Stomach (tissue), 8 donors: ENCODE measurements at regions not wholly inside any gene's neighbourhood (a gene's known extent, or its start where the extent isn't known, plus 50 kb on each side); places are given as distances from the start of the nearest gene placed in this dataset.

ENCODE experiments used
- DNase-seq, 2 donors: peaks; one replicate each; pipeline versions ENCODE4 v3.0.0 to v3.0.0-alpha.2; 2013 to 2019
- H3K27ac ChIP-seq, 5 donors: fragments of 200-600 bp in 4 of 5; sonication (generic) in 4 of 5; one replicate each; pipeline ENCODE4 v1.5.1; 2013 to 2019; ENCODE audit warnings: mild to moderate bottlenecking in 1 of 5, moderate library complexity in 1 of 5
- H3K27me3 ChIP-seq, 3 donors: fragments of 200-600 bp; sonication (generic); one replicate each; pipeline ENCODE4 v1.5.1; 2017 to 2019; ENCODE audit warnings: mixed run types in 1 of 3
- H3K36me3 ChIP-seq, 4 donors: fragments of 200-600 bp; sonication (generic); 1 replicate in 3 of 4; 2 replicates in 1 of 4; pipeline ENCODE4 v1.5.1; 2016 to 2019
- H3K4me1 ChIP-seq, 4 donors: fragments of 200-600 bp; sonication (generic); one replicate each; pipeline ENCODE4 v1.5.1; 2016 to 2019
- H3K4me3 ChIP-seq, 4 donors: fragments of 200-600 bp; sonication (generic) in 3 of 4; one replicate each; pipeline ENCODE4 v1.5.1; 2016 to 2019; ENCODE audit warnings: mild to moderate bottlenecking in 1 of 4
- H3K9me3 ChIP-seq, 4 donors: fragments of 200-600 bp; sonication (generic); one replicate each; pipeline ENCODE4 v1.5.1; 2016 to 2019
- CTCF ChIP-seq, 7 experiments: fragments of 450-650 bp in 4 of 7; fragments of 200-600 bp in 3 of 7; sonication (generic) in 3 of 7; IDR thresholded peaks; one replicate each; pipeline ENCODE4 v1.5.1; 2016 to 2019; ENCODE audit warnings: antibody characterized with exemption in 7 of 7, control low read depth in 2 of 7, mild to moderate bottlenecking in 1 of 7
- EP300 ChIP-seq: sonication (generic); formaldehyde crosslinking; IDR thresholded peaks from one replicate; pipeline ENCODE4 v1.6.1; 2017; ENCODE audit warnings: antibody characterized with exemption
- POLR2A ChIP-seq, 4 donors: fragments of 450-650 bp; IDR thresholded peaks; one replicate each; pipeline ENCODE4 v1.6.1; 2016; ENCODE audit warnings: antibody characterized with exemption in 4 of 4, control low read depth in 2 of 4, mild to moderate bottlenecking in 1 of 4, moderate library complexity in 1 of 4
- POLR2AphosphoS5 ChIP-seq, 3 donors: sonication (generic); formaldehyde crosslinking; IDR thresholded peaks; one replicate each; pipeline ENCODE4 v1.6.1; 2016; ENCODE audit warnings: antibody characterized with exemption in 3 of 3
- WGBS, 5 donors: extraction: QIAGEN DNeasy Blood & Tissue Kit in 3 of 5; methylation state at CpG; one replicate each; pipeline versions ENCODE4 v1.1.5 to v1.1.7; 2013 to 2018; 5-methylcytosine and 5-hydroxymethylcytosine counted together
- intact Hi-C: fragments of 100-400 bp; cut with DNase I; formaldehyde crosslinking; loops from one replicate; pipeline ENCODE4 v1.15.1; 2023; ENCODE audit warnings: low total_unique reads
- donor health status: healthy with polysubstance abuse.
- donor health status: Bipolar disorder and iron deficiency.
- donor health status: healthy.

GRCh38 chr14:26206640-26207039 is 391.2 kb downstream of the NOVA1 start:
- no peak for TF ChIP-seq EP300
- TF ChIP-seq POLR2A (IDR thresholded peaks at IDR 0.05) = no peak
- TF ChIP-seq CTCF (IDR thresholded peaks at IDR 0.05) = no peak
- TF ChIP-seq POLR2AphosphoS5 (IDR thresholded peaks at IDR 0.05) = no peak
- DNase-seq = peak in 1 of 2 donors; percentile 19
- H3K36me3 ChIP-seq = no peaks in the 10 kb centered on the region
- no peak overlapping the region for H3K4me3 ChIP-seq
- H3K4me1 ChIP-seq = peaks cover 0 to 10% (median 4%) of the 10 kb centered on the region in 4 donors
- H3K27me3 ChIP-seq = peaks cover 0 to 13% (median 7%) of the 10 kb centered on the region in 3 donors
- no peak overlapping the region for H3K27ac ChIP-seq
- no peaks in the 10 kb centered on the region for H3K9me3 ChIP-seq
- intact Hi-C loops = no loop called here
- WGBS, 5 donors = 64 to 83% (median 72%) methylated on average over 2 of the region's 2 CpGs

DNA sequence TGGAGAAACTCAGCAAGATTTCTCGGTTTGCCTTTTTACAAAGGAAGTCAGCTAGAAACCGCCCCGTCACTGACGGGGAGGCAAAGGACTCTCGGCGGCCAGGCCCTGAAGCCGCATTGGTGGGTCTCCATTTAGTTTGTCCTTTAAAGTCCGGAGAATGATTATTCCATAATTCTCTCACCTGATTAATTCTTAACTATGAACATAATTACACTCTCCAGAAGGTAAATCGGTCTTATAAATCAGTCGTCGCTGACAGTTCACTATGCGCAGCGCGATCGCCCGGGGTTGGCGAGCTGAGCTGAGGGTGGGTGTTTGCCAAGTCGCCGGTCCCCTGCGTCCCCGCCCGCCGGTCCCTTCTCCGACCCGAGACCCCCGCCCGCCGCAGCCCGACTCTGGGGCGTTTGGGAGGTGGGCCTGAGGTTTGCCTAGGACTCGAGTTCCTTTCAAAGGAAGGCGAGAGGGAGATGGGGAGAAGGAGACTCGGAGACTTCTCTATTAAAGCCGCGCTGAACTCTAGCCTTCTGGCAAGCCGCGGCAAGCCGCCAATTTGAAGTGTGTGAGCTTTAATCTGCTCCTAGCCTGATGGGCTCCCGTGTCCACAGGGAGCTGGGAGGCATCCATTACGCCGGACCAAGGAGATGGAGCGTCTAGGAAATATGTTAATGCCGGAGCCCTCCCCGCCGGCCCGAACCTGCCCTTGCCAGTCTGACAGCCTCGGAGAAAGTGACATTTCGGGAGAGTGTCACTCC is 392.9 kb downstream of the NOVA1 start:
- Histone ChIP-seq H3K27ac (peak overlapping the region in 1 of 5 donors; percentile 62), H3K9me3 (no peaks in the 10 kb centered on the region), H3K4me3 (peak overlapping the region; percentile 17 to 49 (median 44)), H3K36me3 (no peaks in the 10 kb centered on the region), H3K4me1 (peaks cover 0 to 10% (median 4%) of the 10 kb centered on the region in 4 donors), H3K27me3 (peaks cover 0 to 13% (median 7%) of the 10 kb centered on the region in 3 donors)
- TF ChIP-seq POLR2A (IDR thresholded peaks at IDR 0.05) (no peak), EP300 (no peak), CTCF (IDR thresholded peaks at IDR 0.05) (no peak), POLR2AphosphoS5 (IDR thresholded peaks at IDR 0.05) (no peak)
- peak; percentile 25 to 65 for DNase-seq
- intact Hi-C loops = no loop called here
- 6 to 11% (median 9%) methylated on average over 39 to 48 of the region's 48 CpGs for WGBS, 5 donors

GRCh38 chr14:26204366-26204727 is 393.5 kb downstream of the NOVA1 start:
- no peak for DNase-seq
- intact Hi-C loops = no loop called here
- peaks cover 0 to 13% (median 7%) of the 10 kb centered on the region in 3 donors for H3K27me3 ChIP-seq
- TF ChIP-seq POLR2AphosphoS5 (IDR thresholded peaks at IDR 0.05) = no peak
- no peak for TF ChIP-seq CTCF (IDR thresholded peaks at IDR 0.05)
- TF ChIP-seq POLR2A (IDR thresholded peaks at IDR 0.05) = no peak
- TF ChIP-seq EP300 = no peak
- no peaks in the 10 kb centered on the region for H3K9me3 ChIP-seq
- peaks cover 0 to 10% (median 4%) of the 10 kb centered on the region in 4 donors for H3K4me1 ChIP-seq
- H3K4me3 ChIP-seq = peak overlapping the region in 3 of 4 donors; percentile 44 to 49 (median 45)
- 40 to 73% (median 61%) methylated on average over 5 of the region's 5 CpGs for WGBS, 5 donors
- peak overlapping the region in 1 of 5 donors; percentile 62 for H3K27ac ChIP-seq
- no peaks in the 10 kb centered on the region for H3K36me3 ChIP-seq

GRCh38 chr14:26200687-26201086 is 397.1 kb downstream of the NOVA1 start:
- DNase-seq = no peak
- Histone ChIP-seq H3K9me3 (no peaks in the 10 kb centered on the region), H3K4me1 (peaks cover 0 to 10% (median 4%) of the 10 kb centered on the region in 4 donors), H3K27me3 (peaks cover 0 to 12% (median 7%) of the 10 kb centered on the region in 3 donors), H3K27ac (no peak overlapping the region), H3K4me3 (no peak overlapping the region), H3K36me3 (no peaks in the 10 kb centered on the region)
- intact Hi-C loops = no loop called here
- WGBS, 5 donors = 90 to 96% (median 94%) methylated on average over 3 of the region's 3 CpGs
- no peak for TF ChIP-seq EP300
- no peak for TF ChIP-seq CTCF (IDR thresholded peaks at IDR 0.05)
- no peak for TF ChIP-seq POLR2AphosphoS5 (IDR thresholded peaks at IDR 0.05)
- no peak for TF ChIP-seq POLR2A (IDR thresholded peaks at IDR 0.05)
